ENCODE measurements at regions not wholly inside any gene's neighbourhood (a gene's known extent, or its start where the extent isn't known, plus 50 kb on each side); places are given as distances from the start of the nearest gene placed in this dataset.

GRCh38 chr1:229003233-229004031 lies 267.5 kb upstream of the RAB4A start:
- no peak for TF ChIP-seq CTCF (IDR thresholded peaks at IDR 0.05)
- TF ChIP-seq POLR2A (IDR thresholded peaks at IDR 0.05): no peak

Data from Peyer's patch (tissue), 4 donors.